ENCODE measurements at regions not wholly inside any gene's neighbourhood (a gene's known extent, or its start where the extent isn't known, plus 50 kb on each side); places are given as distances from the start of the nearest gene placed in this dataset.

DNA sequence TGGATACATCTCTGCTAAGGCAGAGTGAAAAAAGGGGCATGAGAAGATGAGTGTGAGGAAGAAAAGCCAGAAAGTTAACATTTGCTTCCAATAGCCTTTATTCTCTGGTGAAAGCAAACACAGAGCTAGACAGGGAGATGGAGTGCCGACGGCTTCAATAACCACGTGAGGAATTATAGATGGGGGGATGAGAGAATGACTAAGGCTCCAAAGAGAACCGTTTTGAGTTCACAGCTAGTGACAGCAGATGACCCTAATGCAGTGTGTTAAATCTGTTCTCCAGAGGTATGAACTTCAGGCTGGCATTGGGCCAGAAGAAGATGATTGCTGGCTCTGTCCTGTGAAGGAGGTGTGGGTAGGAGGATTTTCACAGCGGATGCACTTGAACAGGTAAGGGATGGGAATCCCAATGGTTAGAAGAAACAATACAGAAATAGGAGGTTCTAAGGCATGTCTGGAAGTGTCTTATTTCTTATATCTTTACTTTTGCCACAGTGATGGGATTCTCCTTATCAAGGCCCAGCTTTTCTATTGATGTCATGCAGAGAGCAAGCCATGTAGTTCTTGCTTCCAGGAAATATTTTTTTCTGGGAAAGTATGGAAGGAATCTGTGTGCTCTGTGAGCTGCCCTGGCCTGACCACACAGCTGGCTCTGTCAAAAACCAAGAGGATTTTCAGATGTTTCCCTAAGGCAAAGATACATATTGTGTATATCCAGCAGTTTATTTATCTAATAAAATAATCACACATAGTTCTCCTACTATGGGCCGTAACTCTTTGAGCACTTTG is 573.8 kb downstream of the LTN1 start:
- ChIA-PET POLR2A (no interaction called here), CTCF (no interaction called here)
- no peak for DNase-seq (ENCODE audit: extremely low spot score)
- TF ChIP-seq, protein P1, sequence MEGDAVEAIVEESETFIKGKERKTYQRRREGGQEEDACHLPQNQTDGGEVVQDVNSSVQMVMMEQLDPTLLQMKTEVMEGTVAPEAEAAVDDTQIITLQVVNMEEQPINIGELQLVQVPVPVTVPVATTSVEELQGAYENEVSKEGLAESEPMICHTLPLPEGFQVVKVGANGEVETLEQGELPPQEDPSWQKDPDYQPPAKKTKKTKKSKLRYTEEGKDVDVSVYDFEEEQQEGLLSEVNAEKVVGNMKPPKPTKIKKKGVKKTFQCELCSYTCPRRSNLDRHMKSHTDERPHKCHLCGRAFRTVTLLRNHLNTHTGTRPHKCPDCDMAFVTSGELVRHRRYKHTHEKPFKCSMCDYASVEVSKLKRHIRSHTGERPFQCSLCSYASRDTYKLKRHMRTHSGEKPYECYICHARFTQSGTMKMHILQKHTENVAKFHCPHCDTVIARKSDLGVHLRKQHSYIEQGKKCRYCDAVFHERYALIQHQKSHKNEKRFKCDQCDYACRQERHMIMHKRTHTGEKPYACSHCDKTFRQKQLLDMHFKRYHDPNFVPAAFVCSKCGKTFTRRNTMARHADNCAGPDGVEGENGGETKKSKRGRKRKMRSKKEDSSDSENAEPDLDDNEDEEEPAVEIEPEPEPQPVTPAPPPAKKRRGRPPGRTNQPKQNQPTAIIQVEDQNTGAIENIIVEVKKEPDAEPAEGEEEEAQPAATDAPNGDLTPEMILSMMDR (IDR thresholded peaks at IDR 0.05; ENCODE audit: control extremely low read depth, extremely low read depth, low read depth, missing control alignments) = no peak

DNA sequence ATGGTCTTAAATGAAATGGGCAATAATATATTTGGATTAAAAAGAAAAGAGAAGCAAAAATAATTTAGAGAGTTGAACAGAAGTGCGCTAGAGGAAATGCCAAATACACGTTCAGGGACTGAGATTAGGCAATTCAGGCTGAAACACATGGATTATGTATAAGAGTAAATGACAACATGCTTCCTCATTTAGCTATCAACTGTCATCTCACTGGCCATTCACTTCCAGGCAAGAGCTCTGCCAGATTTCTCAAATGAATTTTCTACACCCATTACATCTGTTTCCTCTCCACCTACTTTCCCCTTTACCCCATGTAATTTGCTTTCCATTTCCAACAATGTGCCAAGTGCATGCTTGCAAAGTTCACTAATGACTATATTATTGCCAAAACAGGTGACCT is 582.4 kb downstream of the LTN1 start:
- ChIA-PET POLR2A (no interaction called here), CTCF (no interaction called here)
- DNase-seq (ENCODE audit: extremely low spot score) = no peak
- TF ChIP-seq, protein P1 (IDR thresholded peaks at IDR 0.05; ENCODE audit: control extremely low read depth, extremely low read depth, low read depth, missing control alignments) = no peak

DNA sequence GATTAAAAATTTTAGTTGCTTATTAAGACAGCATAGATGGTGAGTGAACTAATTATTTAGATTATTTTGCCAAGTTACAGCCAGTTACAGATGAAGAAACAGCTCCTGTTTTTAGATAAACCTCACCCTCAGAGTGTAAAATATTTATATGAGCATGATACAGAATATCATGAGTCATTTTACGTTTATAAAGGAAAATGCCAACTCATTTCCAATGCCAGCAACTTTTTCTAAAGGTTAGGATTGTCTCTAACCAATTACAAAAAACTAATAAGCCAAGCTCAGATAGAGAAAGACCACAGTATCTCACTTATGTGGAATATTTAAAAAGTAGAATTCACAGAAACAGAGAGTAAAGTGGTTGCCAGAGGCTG is 590.1 kb downstream of the LTN1 start:
- no peak for DNase-seq (ENCODE audit: extremely low spot score)
- TF ChIP-seq, protein P1 (IDR thresholded peaks at IDR 0.05; ENCODE audit: control extremely low read depth, extremely low read depth, low read depth, missing control alignments) = no peak
- POLR2A ChIA-PET = no interaction called here
- CTCF ChIA-PET = no interaction called here

DNA sequence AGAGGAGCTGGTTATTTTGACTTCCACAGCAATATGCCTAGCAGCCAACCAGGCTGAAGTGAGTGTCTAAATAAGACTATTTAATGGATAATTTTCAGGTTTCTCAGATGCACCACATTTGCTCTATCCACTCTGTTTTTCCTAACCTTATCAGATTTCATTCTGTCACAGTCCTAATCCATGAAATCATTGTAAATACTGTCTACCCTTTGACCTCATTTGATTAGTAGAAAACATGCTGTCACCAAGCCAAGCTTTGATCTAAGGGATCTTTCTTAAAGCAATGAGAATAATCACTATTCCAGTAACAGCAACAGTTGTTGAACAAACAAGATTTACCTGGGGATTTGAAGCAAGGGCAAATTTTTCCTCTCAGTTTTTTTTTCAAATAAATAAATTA is 595.6 kb downstream of the LTN1 start:
- TF ChIP-seq, protein P1 (IDR thresholded peaks at IDR 0.05; ENCODE audit: control extremely low read depth, extremely low read depth, low read depth, missing control alignments) = no peak
- ChIA-PET POLR2A (no interaction called here), CTCF (no interaction called here)
- no peak for DNase-seq (ENCODE audit: extremely low spot score)

DNA sequence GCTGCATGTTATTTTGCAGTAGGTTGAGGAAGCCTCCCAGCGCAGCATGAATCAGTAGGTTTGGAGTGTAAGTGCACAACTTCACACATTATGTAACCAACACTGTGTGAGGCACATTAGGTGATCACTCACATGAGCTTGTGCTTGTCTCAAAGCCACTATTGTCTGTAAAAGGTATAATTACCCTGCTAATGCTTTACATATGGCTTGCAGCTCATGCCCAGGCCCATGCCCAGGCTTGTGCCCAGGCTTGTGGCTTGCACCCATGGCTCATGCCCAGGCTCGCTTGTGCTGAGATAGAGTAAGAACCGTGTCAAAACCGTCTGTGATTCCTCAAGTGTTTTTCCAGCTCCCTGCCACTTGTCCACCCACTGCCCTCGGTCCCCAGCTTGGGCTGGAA is 596.3 kb downstream of the LTN1 start:
- CTCF ChIA-PET = no interaction called here
- POLR2A ChIA-PET = no interaction called here
- TF ChIP-seq, protein P1 (IDR thresholded peaks at IDR 0.05; ENCODE audit: control extremely low read depth, extremely low read depth, low read depth, missing control alignments) = no peak
- no peak for DNase-seq (ENCODE audit: extremely low spot score)

DNA sequence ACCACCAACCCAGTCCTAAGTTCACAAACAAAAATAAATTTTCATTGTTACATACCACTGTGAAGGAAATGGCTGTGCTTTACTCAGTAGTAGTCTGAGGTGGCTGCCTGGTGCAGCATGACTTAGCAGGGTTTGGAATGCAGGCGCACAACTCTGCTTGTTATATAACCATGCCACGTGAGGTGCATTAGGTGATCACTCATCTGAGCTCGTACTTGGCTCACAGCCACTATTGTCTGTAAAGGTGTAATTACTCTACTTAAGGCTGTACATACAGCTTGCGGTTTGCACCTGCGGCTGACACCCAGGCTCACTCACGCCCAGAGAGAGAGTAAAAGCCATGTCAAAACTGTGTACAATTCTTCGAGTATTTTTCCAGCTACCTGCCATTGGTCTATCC is 599.4 kb downstream of the LTN1 start:
- DNase-seq (ENCODE audit: extremely low spot score) = no peak
- POLR2A ChIA-PET = no interaction called here
- TF ChIP-seq, protein P1 (IDR thresholded peaks at IDR 0.05; ENCODE audit: control extremely low read depth, extremely low read depth, low read depth, missing control alignments) = no peak
- CTCF ChIA-PET = interaction anchor here (1.1 to 1.2 kb wide), 2 partner anchors 10 to 16 kb away, joined by 3 to 4 read pairs; no protein-coding TSS in a partner anchor
